ENCODE measurements at regions not wholly inside any gene's neighbourhood (a gene's known extent, or its start where the extent isn't known, plus 50 kb on each side); places are given as distances from the start of the nearest gene placed in this dataset.

GRCh38 chr16:73483934-73484711, 436.2 kb upstream of the ZFHX3 start:
- DNase-seq (ENCODE audit: low read depth in 2 of 3, low spot score in 1 of 3), result no peak

- no peak for DNase-seq (ENCODE audit: low read depth in 2 of 3, low spot score in 1 of 3)
Observed at GRCh38 chr16:73483076-73483791, 435.3 kb upstream of the ZFHX3 start.

GRCh38 chr16:73482310-73482709, 434.4 kb upstream of the ZFHX3 start:
- no peak for DNase-seq (ENCODE audit: low read depth in 2 of 3, low spot score in 1 of 3)

- no peak for DNase-seq (ENCODE audit: low read depth in 2 of 3, low spot score in 1 of 3)
Observed at GRCh38 chr16:73480381-73480780, 432.5 kb upstream of the ZFHX3 start.

- DNase-seq (ENCODE audit: low read depth in 2 of 3, low spot score in 1 of 3), result no peak
Observed at GRCh38 chr16:73473713-73474112, 425.8 kb upstream of the ZFHX3 start.

GRCh38 chr16:73464834-73465233, 416.9 kb upstream of the ZFHX3 start:
- DNase-seq (ENCODE audit: low read depth in 2 of 3, low spot score in 1 of 3), result no peak

- DNase-seq (ENCODE audit: low read depth in 2 of 3, low spot score in 1 of 3), result no peak
Observed at GRCh38 chr16:73459586-73459985, 411.7 kb upstream of the ZFHX3 start.

- DNase-seq (ENCODE audit: low read depth in 2 of 3, low spot score in 1 of 3), result no peak
Observed at GRCh38 chr16:73457851-73458250, 409.9 kb upstream of the ZFHX3 start.

GRCh38 chr16:73448970-73449369, 401.0 kb upstream of the ZFHX3 start:
- no peak for DNase-seq (ENCODE audit: low read depth in 2 of 3, low spot score in 1 of 3)

- no peak for DNase-seq (ENCODE audit: low read depth in 2 of 3, low spot score in 1 of 3)
Observed at GRCh38 chr16:73447846-73448245, 399.9 kb upstream of the ZFHX3 start.

GRCh38 chr16:73434621-73435020, 386.7 kb upstream of the ZFHX3 start:
- DNase-seq (ENCODE audit: low read depth in 2 of 3, low spot score in 1 of 3), result no peak

- DNase-seq (ENCODE audit: low read depth in 2 of 3, low spot score in 1 of 3), result no peak
Observed at GRCh38 chr16:73433731-73434307, 385.9 kb upstream of the ZFHX3 start.

- no peak for DNase-seq (ENCODE audit: low read depth in 2 of 3, low spot score in 1 of 3)
Observed at GRCh38 chr16:73432850-73433730, 385.2 kb upstream of the ZFHX3 start.

- DNase-seq (ENCODE audit: low read depth in 2 of 3, low spot score in 1 of 3), result no peak
Observed at GRCh38 chr16:73430138-73430537, 382.2 kb upstream of the ZFHX3 start.

GRCh38 chr16:73428121-73428520, 380.2 kb upstream of the ZFHX3 start:
- no peak for DNase-seq (ENCODE audit: low read depth in 2 of 3, low spot score in 1 of 3)

- DNase-seq (ENCODE audit: low read depth in 2 of 3, low spot score in 1 of 3), result no peak
Observed at GRCh38 chr16:73427164-73427563, 379.2 kb upstream of the ZFHX3 start.

- DNase-seq (ENCODE audit: low read depth in 2 of 3, low spot score in 1 of 3), result no peak
Observed at GRCh38 chr16:73426433-73427160, 378.7 kb upstream of the ZFHX3 start.

GRCh38 chr16:73420676-73421075, 372.7 kb upstream of the ZFHX3 start:
- no peak for DNase-seq (ENCODE audit: low read depth in 2 of 3, low spot score in 1 of 3)

GRCh38 chr16:73420244-73420643, 372.3 kb upstream of the ZFHX3 start:
- no peak for DNase-seq (ENCODE audit: low read depth in 2 of 3, low spot score in 1 of 3)

- DNase-seq (ENCODE audit: low read depth in 2 of 3, low spot score in 1 of 3), result no peak
Observed at GRCh38 chr16:73418691-73419090, 370.8 kb upstream of the ZFHX3 start.

GRCh38 chr16:73418051-73418450, 370.1 kb upstream of the ZFHX3 start:
- DNase-seq (ENCODE audit: low read depth in 2 of 3, low spot score in 1 of 3), result no peak
